K562 (cell line): ENCODE measurements at regions not wholly inside any gene's neighbourhood (a gene's known extent, or its start where the extent isn't known, plus 50 kb on each side); places are given as distances from the start of the nearest gene placed in this dataset.

Source experiments
- ATAC-seq: fragments of 200-7000 bp; cut with Tn5 transposase; 3 replicates; pipeline ENCODE4 v1.9.1; 2020; ENCODE audit warnings: moderate library complexity
- BruUV-seq: library from RNA; stranded (reverse); fragments of 400-500 nt; replicated peaks from 2 replicates; lab custom pipeline; 2021; lab: Mats Ljungman, UMichigan
- CTCF ChIA-PET: fragments of 300-600 bp; formaldehyde crosslinking; extraction: SDS; loops from one replicate; lab custom pipeline; 2021; ENCODE audit warnings: low intra/inter-chr PET ratio; lab: Yijun Ruan, JAX
- POLR2A ChIA-PET: fragments of 300-600, 350-650 bp; sonication (Branson Sonifier 250); formaldehyde crosslinking; extraction: SDS; loops from one replicate; lab custom pipeline; 2021; ENCODE audit warnings: antibody characterized with exemption, inconsistent platforms; lab: Yijun Ruan, JAX
- DNase-seq, 4 experiments: peaks; one replicate each; pipeline versions ENCODE4 v3.0.0 to v3.0.0-alpha.2; 2011 to 2018; ENCODE audit warnings: low spot score in 3 of 4, mixed read lengths in 3 of 4; ENCODE audit errors: extremely low read depth in 1 of 4
- FAIRE-seq: peaks from 2 replicates; lab custom pipeline; 2011; peaks lifted over from hg19 to GRCh38; lab: Jason Lieb, UNC
- H2AFZ ChIP-seq: 2 replicates; pipeline ENCODE4 v1.6.0; 2011; ENCODE audit warnings: low read depth, low read length, control low read depth, inconsistent platforms
- H3K27ac ChIP-seq: fragments of 200-600 bp; 3 replicates; pipeline ENCODE4 v1.8.0; 2011; ENCODE audit warnings: low read depth, mild to moderate bottlenecking, control low read depth, inconsistent platforms, low read length, moderate library complexity, mixed read lengths; ENCODE audit errors: extremely low read depth
- H3K27me3 ChIP-seq, 2 experiments: fragments of 300-600 bp in 1 of 2; 2 replicates in 1 of 2; 3 replicates in 1 of 2; pipeline versions ENCODE4 v1.6.0 to v1.8.0; 2011; ENCODE audit warnings: inconsistent platforms in 2 of 2, low read length in 2 of 2, mild to moderate bottlenecking in 1 of 2, mixed read lengths in 1 of 2, moderate library complexity in 1 of 2; ENCODE audit not compliant: control insufficient read depth in 2 of 2, insufficient read depth in 2 of 2
- H3K36me3 ChIP-seq: fragments of 300-600 bp; 3 replicates; pipeline ENCODE4 v1.8.0; 2011; ENCODE audit warnings: mild to moderate bottlenecking, low read length, inconsistent platforms; ENCODE audit not compliant: control insufficient read depth, insufficient read depth
- H3K4me1 ChIP-seq, 2 experiments: fragments of 200-600 bp in 1 of 2; replicated peaks in 1 of 2; 2 replicates in 1 of 2; 3 replicates in 1 of 2; pipeline versions ENCODE4 v1.5.1 to v1.8.0; 2011; ENCODE audit warnings: inconsistent platforms in 2 of 2, low read length in 2 of 2, mild to moderate bottlenecking in 1 of 2, mixed read lengths in 1 of 2, moderate library complexity in 1 of 2; ENCODE audit not compliant: control insufficient read depth in 2 of 2, insufficient read depth in 2 of 2
- H3K4me2 ChIP-seq: 2 replicates; pipeline ENCODE4 v1.6.1; 2011; ENCODE audit warnings: low read length, control low read depth, inconsistent platforms, mixed read lengths; ENCODE audit not compliant: insufficient read depth
- H3K4me3 ChIP-seq: fragments of 200-600 bp; sonication (generic), shearing (Covaris generic); 2 replicates; pipeline ENCODE4 v1.5.1; 2016; ENCODE audit warnings: control low read depth, inconsistent platforms
- H3K79me2 ChIP-seq: fragments of 200-600 bp; 3 replicates; pipeline ENCODE4 v1.8.0; 2011; ENCODE audit warnings: low read length, inconsistent platforms; ENCODE audit not compliant: control insufficient read depth, insufficient read depth
- H3K9ac ChIP-seq, 2 experiments: 2 replicates each; pipeline versions ENCODE4 v1.6.0 to v1.6.1; 2011; ENCODE audit warnings: low read depth in 2 of 2, low read length in 2 of 2, control low read depth in 1 of 2, inconsistent platforms in 1 of 2, mild to moderate bottlenecking in 1 of 2, mixed read lengths in 1 of 2; ENCODE audit not compliant: insufficient read depth in 1 of 2
- H3K9me1 ChIP-seq: one replicate; pipeline ENCODE4 v1.6.0; 2011; ENCODE audit warnings: inconsistent platforms, mild to moderate bottlenecking, low read length, moderate library complexity; ENCODE audit not compliant: control insufficient read depth, insufficient read depth
- H3K9me3 ChIP-seq: replicated peaks from 2 replicates; pipeline ENCODE4 v1.5.1; 2011; ENCODE audit warnings: low read depth, low read length, inconsistent platforms; ENCODE audit not compliant: control insufficient read depth, insufficient read depth
- H4K20me1 ChIP-seq: replicated peaks from 2 replicates; pipeline ENCODE4 v1.6.1; 2011; ENCODE audit warnings: low read length, inconsistent platforms, mixed read lengths; ENCODE audit not compliant: control insufficient read depth, insufficient read depth
- KAT8 ChIP-seq: fragments of 450-650 bp; IDR thresholded peaks from 2 replicates; pipeline ENCODE4 v1.6.1; 2016; ENCODE audit warnings: low read depth, mild to moderate bottlenecking
- NCOA4 ChIP-seq: fragments of 450-650 bp; IDR thresholded peaks from 2 replicates; pipeline ENCODE4 v1.6.1; 2018; ENCODE audit warnings: mild to moderate bottlenecking; ENCODE audit not compliant: partially characterized antibody
- RFX1 ChIP-seq: fragments of 450-650 bp; IDR thresholded peaks from 2 replicates; pipeline ENCODE4 v1.6.1; 2016; ENCODE audit warnings: mild to moderate bottlenecking, moderate library complexity
- WGBS: fragments of 100-300 bp; shearing (Covaris generic); methylation state at CpG from one replicate; pipeline ENCODE4 v1.1.6; 2016; ENCODE audit warnings: low coverage, mixed read lengths; ENCODE audit not compliant: insufficient coverage; ENCODE audit errors: missing lambda C conversion rate; 5-methylcytosine and 5-hydroxymethylcytosine counted together
- in situ Hi-C: fragments of 300-500 bp; cut with MboI; formaldehyde crosslinking; loops from 4 replicates; pipeline ENCODE4 v1.15.0; 2018; ENCODE audit warnings: inconsistent platforms, mixed read lengths
- intact Hi-C: fragments of 100-400 bp; cut with micrococcal nuclease; formaldehyde crosslinking; loops from 2 replicates; pipeline ENCODE4 v1.14.2; 2022

DNA sequence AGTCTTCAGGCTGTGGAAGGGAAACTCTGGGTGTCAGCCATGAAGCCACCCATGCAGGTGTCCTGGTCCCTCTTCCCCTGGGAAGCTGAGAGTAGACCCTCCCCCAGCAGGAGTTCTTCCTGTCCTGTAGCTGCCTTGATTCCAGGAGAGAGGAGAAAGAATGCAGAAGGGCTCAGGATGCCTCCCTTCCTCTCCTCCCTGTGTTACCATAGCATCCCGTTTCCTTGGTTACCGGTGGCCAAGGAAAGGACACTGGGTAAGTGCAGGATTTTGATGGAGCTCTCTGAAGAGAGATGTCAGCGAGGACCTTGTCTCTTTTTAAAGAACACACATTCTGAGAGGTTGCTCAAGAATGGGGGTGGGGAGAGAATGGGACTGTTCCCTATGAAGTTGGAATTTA lies 304.1 kb upstream of the N4BP1 start:
- in situ Hi-C loops (no loop called here), intact Hi-C loops (no loop called here)
- Histone ChIP-seq H2AFZ (no peak overlapping the region), H3K9me3 (no peaks in the 10 kb centered on the region), H3K79me2 (no peaks in the 10 kb centered on the region), H3K36me3 (no peaks in the 10 kb centered on the region), H4K20me1 (no peaks in the 10 kb centered on the region), H3K27me3 (no peaks in the 10 kb centered on the region), H3K27ac (no peak overlapping the region), H3K9ac (no peak overlapping the region), H3K4me1 (no peaks in the 10 kb centered on the region), H3K4me3 (no peak overlapping the region), H3K9me1 (no peaks in the 10 kb centered on the region), H3K4me2 (no peak overlapping the region)
- FAIRE-seq (no peak), DNase-seq (no peak), ATAC-seq (no peak)
- BruUV-seq, result no TSS peak
- POLR2A ChIA-PET, result interaction anchor here (0.7 kb wide), 1 partner anchor 108 kb away, joined by 4 read pairs; no protein-coding TSS in a partner anchor
- TF ChIP-seq NCOA4, result no peak
- TF ChIP-seq RFX1, result peak; percentile 65
- 0% methylated on average over 3 of the region's 3 CpGs for WGBS
- CTCF ChIA-PET, result no interaction called here

DNA sequence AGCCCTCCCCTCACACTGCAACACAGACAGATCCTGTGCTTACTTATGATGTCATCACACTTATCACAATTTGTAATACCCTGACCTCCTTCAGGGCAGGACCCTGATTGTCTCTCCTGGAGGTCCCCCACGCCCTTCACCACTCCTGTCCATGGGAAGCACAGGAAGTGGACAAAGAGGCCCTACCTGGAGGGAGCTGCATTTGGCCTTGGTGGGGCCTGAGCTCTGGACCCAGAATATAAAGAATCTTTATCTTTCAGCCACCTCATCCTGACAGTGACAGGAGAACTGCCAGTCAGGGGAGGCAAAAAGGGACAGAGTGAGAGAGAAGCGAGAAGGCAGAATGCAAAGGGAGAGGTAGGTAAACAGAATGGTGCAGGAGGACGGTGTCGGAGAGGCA lies 303.4 kb upstream of the N4BP1 start:
- Histone ChIP-seq H4K20me1 (no peaks in the 10 kb centered on the region), H3K27me3 (no peaks in the 10 kb centered on the region)
- in situ Hi-C loops, result no loop called here

More for the DNA sequence above, 303.4 kb upstream of the N4BP1 start:
- no peak overlapping the region for H3K4me3 ChIP-seq
- no peaks in the 10 kb centered on the region for H3K9me1 ChIP-seq
- FAIRE-seq (no peak), DNase-seq (no peak), ATAC-seq (no peak)
- H3K27ac ChIP-seq, result no peak overlapping the region
- H3K4me2 ChIP-seq, result no peak overlapping the region
- ChIA-PET CTCF (no interaction called here), POLR2A (interaction anchor here (0.7 kb wide), 1 partner anchor 109 kb away, joined by 4 read pairs; no protein-coding TSS in a partner anchor)
- no peak overlapping the region for H3K9ac ChIP-seq
- no TSS peak for BruUV-seq
- TF ChIP-seq KAT8, result no peak
- H2AFZ ChIP-seq, result no peak overlapping the region
- H3K4me1 ChIP-seq, result no peaks in the 10 kb centered on the region
- H3K36me3 ChIP-seq, result no peaks in the 10 kb centered on the region
- intact Hi-C loops, result no loop called here
- H3K9me3 ChIP-seq, result no peaks in the 10 kb centered on the region
- H3K79me2 ChIP-seq, result no peaks in the 10 kb centered on the region
- 0% methylated on average over 4 of the region's 4 CpGs for WGBS
